ENCODE measurements at regions not wholly inside any gene's neighbourhood (a gene's known extent, or its start where the extent isn't known, plus 50 kb on each side); places are given as distances from the start of the nearest gene placed in this dataset.

DNA sequence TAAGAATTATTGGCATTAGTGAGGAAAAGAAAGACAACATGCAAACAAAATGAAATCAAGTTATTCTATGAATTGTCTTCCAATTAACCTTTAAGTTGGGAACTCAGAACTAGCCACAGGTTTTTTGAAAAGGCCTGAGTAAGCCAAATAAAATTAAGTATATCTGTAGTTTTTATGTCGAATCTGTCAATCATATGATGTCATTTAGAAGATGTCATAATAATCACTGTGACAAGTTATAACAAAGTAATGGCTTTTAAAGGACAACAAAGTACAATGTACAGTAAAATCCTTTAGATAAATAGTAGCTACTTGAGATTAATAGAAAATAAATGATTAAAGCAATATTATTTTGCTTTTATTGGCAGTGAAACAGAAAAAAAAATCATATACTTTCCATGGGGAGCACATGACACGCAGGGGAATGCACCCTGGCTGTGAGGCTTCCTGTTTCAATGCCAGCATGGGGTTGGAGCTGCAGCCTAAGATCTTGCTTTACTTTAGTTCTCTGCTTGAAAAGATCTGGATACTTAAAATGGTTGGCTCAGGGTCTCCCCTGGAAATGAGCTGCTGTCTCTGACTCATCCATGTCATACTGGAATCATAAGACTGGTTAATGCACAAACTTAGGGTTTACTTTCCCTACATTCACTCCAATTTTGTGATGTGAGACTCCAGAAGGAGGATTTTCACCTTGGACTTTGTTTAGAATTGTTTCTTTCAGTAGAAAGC lies 284.3 kb downstream of the TAF11L14 start:
- TF ChIP-seq ZNF720 (CRISPR knock-in tag; IDR thresholded peaks at IDR 0.05) (no peak), FOXK2 (IDR thresholded peaks at IDR 0.05) (no peak), DBP (CRISPR knock-in tag; IDR thresholded peaks at IDR 0.05; ENCODE audit: not compliant biosample characterization) (no peak), EZH2 (conservative IDR thresholded peaks at IDR 0.05; ENCODE audit: low read depth, low read length) (no peak), ZBTB7B (CRISPR knock-in tag; IDR thresholded peaks at IDR 0.05) (no peak), RFXAP (CRISPR knock-in tag; IDR thresholded peaks at IDR 0.05; ENCODE audit: borderline replicate concordance) (no peak), NR2F1 (CRISPR knock-in tag; IDR thresholded peaks at IDR 0.05) (no peak), JUN (CRISPR knock-in tag; IDR thresholded peaks at IDR 0.05) (no peak), EP300 (IDR thresholded peaks at IDR 0.05; ENCODE audit: low read depth in 2 of 2, low read length in 2 of 2) (no peak), EP300 (CRISPR knock-in tag; IDR thresholded peaks at IDR 0.05; ENCODE audit: borderline replicate concordance) (no peak), MTA3 (CRISPR knock-in tag; IDR thresholded peaks at IDR 0.05) (no peak)
- TF ChIP-seq, protein P1, sequence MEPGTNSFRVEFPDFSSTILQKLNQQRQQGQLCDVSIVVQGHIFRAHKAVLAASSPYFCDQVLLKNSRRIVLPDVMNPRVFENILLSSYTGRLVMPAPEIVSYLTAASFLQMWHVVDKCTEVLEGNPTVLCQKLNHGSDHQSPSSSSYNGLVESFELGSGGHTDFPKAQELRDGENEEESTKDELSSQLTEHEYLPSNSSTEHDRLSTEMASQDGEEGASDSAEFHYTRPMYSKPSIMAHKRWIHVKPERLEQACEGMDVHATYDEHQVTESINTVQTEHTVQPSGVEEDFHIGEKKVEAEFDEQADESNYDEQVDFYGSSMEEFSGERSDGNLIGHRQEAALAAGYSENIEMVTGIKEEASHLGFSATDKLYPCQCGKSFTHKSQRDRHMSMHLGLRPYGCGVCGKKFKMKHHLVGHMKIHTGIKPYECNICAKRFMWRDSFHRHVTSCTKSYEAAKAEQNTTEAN (CRISPR knock-in tag; conservative IDR thresholded peaks at IDR 0.05), result no peak
- TF ChIP-seq, protein P2, sequence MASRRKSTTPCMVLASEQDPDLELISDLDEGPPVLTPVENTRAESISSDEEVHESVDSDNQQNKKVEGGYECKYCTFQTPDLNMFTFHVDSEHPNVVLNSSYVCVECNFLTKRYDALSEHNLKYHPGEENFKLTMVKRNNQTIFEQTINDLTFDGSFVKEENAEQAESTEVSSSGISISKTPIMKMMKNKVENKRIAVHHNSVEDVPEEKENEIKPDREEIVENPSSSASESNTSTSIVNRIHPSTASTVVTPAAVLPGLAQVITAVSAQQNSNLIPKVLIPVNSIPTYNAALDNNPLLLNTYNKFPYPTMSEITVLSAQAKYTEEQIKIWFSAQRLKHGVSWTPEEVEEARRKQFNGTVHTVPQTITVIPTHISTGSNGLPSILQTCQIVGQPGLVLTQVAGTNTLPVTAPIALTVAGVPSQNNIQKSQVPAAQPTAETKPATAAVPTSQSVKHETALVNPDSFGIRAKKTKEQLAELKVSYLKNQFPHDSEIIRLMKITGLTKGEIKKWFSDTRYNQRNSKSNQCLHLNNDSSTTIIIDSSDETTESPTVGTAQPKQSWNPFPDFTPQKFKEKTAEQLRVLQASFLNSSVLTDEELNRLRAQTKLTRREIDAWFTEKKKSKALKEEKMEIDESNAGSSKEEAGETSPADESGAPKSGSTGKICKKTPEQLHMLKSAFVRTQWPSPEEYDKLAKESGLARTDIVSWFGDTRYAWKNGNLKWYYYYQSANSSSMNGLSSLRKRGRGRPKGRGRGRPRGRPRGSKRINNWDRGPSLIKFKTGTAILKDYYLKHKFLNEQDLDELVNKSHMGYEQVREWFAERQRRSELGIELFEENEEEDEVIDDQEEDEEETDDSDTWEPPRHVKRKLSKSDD (CRISPR knock-in tag; IDR thresholded peaks at IDR 0.05; ENCODE audit: low read depth), result no peak
- TF ChIP-seq, protein P3, sequence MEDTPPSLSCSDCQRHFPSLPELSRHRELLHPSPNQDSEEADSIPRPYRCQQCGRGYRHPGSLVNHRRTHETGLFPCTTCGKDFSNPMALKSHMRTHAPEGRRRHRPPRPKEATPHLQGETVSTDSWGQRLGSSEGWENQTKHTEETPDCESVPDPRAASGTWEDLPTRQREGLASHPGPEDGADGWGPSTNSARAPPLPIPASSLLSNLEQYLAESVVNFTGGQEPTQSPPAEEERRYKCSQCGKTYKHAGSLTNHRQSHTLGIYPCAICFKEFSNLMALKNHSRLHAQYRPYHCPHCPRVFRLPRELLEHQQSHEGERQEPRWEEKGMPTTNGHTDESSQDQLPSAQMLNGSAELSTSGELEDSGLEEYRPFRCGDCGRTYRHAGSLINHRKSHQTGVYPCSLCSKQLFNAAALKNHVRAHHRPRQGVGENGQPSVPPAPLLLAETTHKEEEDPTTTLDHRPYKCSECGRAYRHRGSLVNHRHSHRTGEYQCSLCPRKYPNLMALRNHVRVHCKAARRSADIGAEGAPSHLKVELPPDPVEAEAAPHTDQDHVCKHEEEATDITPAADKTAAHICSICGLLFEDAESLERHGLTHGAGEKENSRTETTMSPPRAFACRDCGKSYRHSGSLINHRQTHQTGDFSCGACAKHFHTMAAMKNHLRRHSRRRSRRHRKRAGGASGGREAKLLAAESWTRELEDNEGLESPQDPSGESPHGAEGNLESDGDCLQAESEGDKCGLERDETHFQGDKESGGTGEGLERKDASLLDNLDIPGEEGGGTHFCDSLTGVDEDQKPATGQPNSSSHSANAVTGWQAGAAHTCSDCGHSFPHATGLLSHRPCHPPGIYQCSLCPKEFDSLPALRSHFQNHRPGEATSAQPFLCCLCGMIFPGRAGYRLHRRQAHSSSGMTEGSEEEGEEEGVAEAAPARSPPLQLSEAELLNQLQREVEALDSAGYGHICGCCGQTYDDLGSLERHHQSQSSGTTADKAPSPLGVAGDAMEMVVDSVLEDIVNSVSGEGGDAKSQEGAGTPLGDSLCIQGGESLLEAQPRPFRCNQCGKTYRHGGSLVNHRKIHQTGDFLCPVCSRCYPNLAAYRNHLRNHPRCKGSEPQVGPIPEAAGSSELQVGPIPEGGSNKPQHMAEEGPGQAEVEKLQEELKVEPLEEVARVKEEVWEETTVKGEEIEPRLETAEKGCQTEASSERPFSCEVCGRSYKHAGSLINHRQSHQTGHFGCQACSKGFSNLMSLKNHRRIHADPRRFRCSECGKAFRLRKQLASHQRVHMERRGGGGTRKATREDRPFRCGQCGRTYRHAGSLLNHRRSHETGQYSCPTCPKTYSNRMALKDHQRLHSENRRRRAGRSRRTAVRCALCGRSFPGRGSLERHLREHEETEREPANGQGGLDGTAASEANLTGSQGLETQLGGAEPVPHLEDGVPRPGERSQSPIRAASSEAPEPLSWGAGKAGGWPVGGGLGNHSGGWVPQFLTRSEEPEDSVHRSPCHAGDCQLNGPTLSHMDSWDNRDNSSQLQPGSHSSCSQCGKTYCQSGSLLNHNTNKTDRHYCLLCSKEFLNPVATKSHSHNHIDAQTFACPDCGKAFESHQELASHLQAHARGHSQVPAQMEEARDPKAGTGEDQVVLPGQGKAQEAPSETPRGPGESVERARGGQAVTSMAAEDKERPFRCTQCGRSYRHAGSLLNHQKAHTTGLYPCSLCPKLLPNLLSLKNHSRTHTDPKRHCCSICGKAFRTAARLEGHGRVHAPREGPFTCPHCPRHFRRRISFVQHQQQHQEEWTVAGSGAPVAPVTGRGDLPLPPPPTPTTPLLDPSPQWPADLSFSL (CRISPR knock-in tag; IDR thresholded peaks at IDR 0.05), result no peak
- TF ChIP-seq, protein P4, sequence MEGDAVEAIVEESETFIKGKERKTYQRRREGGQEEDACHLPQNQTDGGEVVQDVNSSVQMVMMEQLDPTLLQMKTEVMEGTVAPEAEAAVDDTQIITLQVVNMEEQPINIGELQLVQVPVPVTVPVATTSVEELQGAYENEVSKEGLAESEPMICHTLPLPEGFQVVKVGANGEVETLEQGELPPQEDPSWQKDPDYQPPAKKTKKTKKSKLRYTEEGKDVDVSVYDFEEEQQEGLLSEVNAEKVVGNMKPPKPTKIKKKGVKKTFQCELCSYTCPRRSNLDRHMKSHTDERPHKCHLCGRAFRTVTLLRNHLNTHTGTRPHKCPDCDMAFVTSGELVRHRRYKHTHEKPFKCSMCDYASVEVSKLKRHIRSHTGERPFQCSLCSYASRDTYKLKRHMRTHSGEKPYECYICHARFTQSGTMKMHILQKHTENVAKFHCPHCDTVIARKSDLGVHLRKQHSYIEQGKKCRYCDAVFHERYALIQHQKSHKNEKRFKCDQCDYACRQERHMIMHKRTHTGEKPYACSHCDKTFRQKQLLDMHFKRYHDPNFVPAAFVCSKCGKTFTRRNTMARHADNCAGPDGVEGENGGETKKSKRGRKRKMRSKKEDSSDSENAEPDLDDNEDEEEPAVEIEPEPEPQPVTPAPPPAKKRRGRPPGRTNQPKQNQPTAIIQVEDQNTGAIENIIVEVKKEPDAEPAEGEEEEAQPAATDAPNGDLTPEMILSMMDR (CRISPR knock-in tag; IDR thresholded peaks at IDR 0.05), result no peak

Data from HepG2 (cell line).